Fibroblast of lung (primary cell): ENCODE measurements at regions not wholly inside any gene's neighbourhood (a gene's known extent, or its start where the extent isn't known, plus 50 kb on each side); places are given as distances from the start of the nearest gene placed in this dataset.

ENCODE experiments used
- CTCF ChIP-seq, 2 donors: IDR thresholded peaks in 1 of 2; conservative IDR thresholded peaks in 1 of 2; 1 replicate in 1 of 2; 2 replicates in 1 of 2; pipeline ENCODE4 v1.5.1; 2011 to 2012; ENCODE audit warnings: low read length in 2 of 2, control low read depth in 1 of 2, inconsistent platforms in 1 of 2, low read depth in 1 of 2, mild to moderate bottlenecking in 1 of 2
- EZH2 ChIP-seq: IDR thresholded peaks from 2 replicates; pipeline ENCODE4 v1.5.1; 2012; ENCODE audit warnings: low read length, control low read depth, mild to moderate bottlenecking; ENCODE audit errors: missing control alignments

GRCh38 chr20:57806476-57806875 is 96.7 kb upstream of the PMEPA1 start:
- no peak for TF ChIP-seq CTCF (conservative IDR thresholded peaks at IDR 0.05 in 1 of 2, IDR thresholded peaks at IDR 0.05 in 1 of 2; ENCODE audit: low read depth in 1 of 2, low read length in 2 of 2)
- TF ChIP-seq EZH2 = no peak
